H9 (cell line): ENCODE measurements at regions not wholly inside any gene's neighbourhood (a gene's known extent, or its start where the extent isn't known, plus 50 kb on each side); places are given as distances from the start of the nearest gene placed in this dataset.

Experiments
- DNase-seq: peaks from one replicate; pipeline ENCODE4 v3.0.0-alpha.2; 2017
- H2AFZ ChIP-seq: one replicate; pipeline ENCODE4 v1.6.1; 2013; ENCODE audit warnings: mild to moderate bottlenecking, low read length, control low read depth, moderate library complexity
- H2AK5ac ChIP-seq: 2 replicates; pipeline ENCODE4 v1.6.1; 2013; ENCODE audit warnings: low read length, control low read depth, mixed read lengths; ENCODE audit not compliant: insufficient read length
- H2BK120ac ChIP-seq: one replicate; pipeline ENCODE4 v1.6.1; 2013; ENCODE audit warnings: low read depth, mild to moderate bottlenecking, low read length, control low read depth, inconsistent platforms; ENCODE audit not compliant: poor library complexity, severe bottlenecking
- H2BK12ac ChIP-seq: 2 replicates; pipeline ENCODE4 v1.6.1; 2013; ENCODE audit warnings: low read length, control low read depth, mixed read lengths, low read depth; ENCODE audit not compliant: insufficient read length
- H2BK15ac ChIP-seq: 2 replicates; pipeline ENCODE4 v1.6.1; 2013; ENCODE audit warnings: low read depth, low read length, control low read depth
- H2BK20ac ChIP-seq: one replicate; pipeline ENCODE4 v1.6.1; 2013; ENCODE audit warnings: low read depth, mild to moderate bottlenecking, low read length, control low read depth, inconsistent platforms; ENCODE audit not compliant: poor library complexity, severe bottlenecking
- H2BK5ac ChIP-seq: 2 replicates; pipeline ENCODE4 v1.6.1; 2013; ENCODE audit warnings: low read length, control low read depth, mixed read lengths; ENCODE audit not compliant: insufficient read length
- H3K14ac ChIP-seq: 2 replicates; pipeline ENCODE4 v1.6.1; 2013; ENCODE audit warnings: low read length, control low read depth; ENCODE audit not compliant: insufficient read depth
- H3K18ac ChIP-seq: 2 replicates; pipeline ENCODE4 v1.6.1; 2013; ENCODE audit warnings: low read depth, mild to moderate bottlenecking, mixed read lengths, low read length, control low read depth; ENCODE audit not compliant: insufficient read length
- H3K23ac ChIP-seq: 2 replicates; pipeline ENCODE4 v1.6.1; 2013; ENCODE audit warnings: low read length, control low read depth, mixed read lengths, low read depth; ENCODE audit not compliant: insufficient read length
- H3K23me2 ChIP-seq: 2 replicates; pipeline ENCODE4 v1.6.1; 2013; ENCODE audit warnings: low read depth, mild to moderate bottlenecking, mixed read lengths, low read length, control low read depth; ENCODE audit not compliant: insufficient read length, poor library complexity, severe bottlenecking
- H3K27ac ChIP-seq: 2 replicates; pipeline ENCODE4 v1.5.1; 2013; ENCODE audit warnings: low read length, control low read depth, mixed read lengths, low read depth; ENCODE audit not compliant: insufficient read length
- H3K27me3 ChIP-seq: 2 replicates; pipeline ENCODE4 v1.6.1; 2013; ENCODE audit warnings: low read length, control low read depth, inconsistent platforms; ENCODE audit not compliant: insufficient read depth
- H3K4ac ChIP-seq: 2 replicates; pipeline ENCODE4 v1.6.1; 2013; ENCODE audit warnings: low read depth, mild to moderate bottlenecking, control low read depth, inconsistent platforms, low read length, moderate library complexity
- H3K4me1 ChIP-seq: 2 replicates; pipeline ENCODE4 v1.6.1; 2013; ENCODE audit warnings: low read length, control low read depth, inconsistent platforms; ENCODE audit not compliant: insufficient read depth
- H3K4me2 ChIP-seq: 2 replicates; pipeline ENCODE4 v1.6.1; 2013; ENCODE audit warnings: low read length, control low read depth, mixed read lengths; ENCODE audit not compliant: insufficient read length, insufficient read depth
- H3K56ac ChIP-seq: 2 replicates; pipeline ENCODE4 v1.6.1; 2013; ENCODE audit warnings: low read depth, mild to moderate bottlenecking, mixed read lengths, low read length, control low read depth; ENCODE audit not compliant: insufficient read length
- H3K79me1 ChIP-seq: 2 replicates; pipeline ENCODE4 v1.6.1; 2013; ENCODE audit warnings: low read depth, mild to moderate bottlenecking, moderate library complexity, low read length, control low read depth, inconsistent platforms; ENCODE audit not compliant: insufficient read depth, poor library complexity, severe bottlenecking
- H3K79me2 ChIP-seq: 2 replicates; pipeline ENCODE4 v1.6.1; 2013; ENCODE audit warnings: low read length, control low read depth, inconsistent platforms; ENCODE audit not compliant: insufficient read depth
- H3K9ac ChIP-seq: 2 replicates; pipeline ENCODE4 v1.6.1; 2013; ENCODE audit warnings: low read length, control low read depth, mixed read lengths; ENCODE audit not compliant: insufficient read length; ENCODE audit errors: extremely low read depth
- H3K9me3 ChIP-seq: one replicate; pipeline ENCODE4 v1.6.1; 2013; ENCODE audit warnings: low read depth, low read length, inconsistent platforms; ENCODE audit not compliant: control insufficient read depth
- H3T11ph ChIP-seq: one replicate; pipeline ENCODE4 v1.6.1; 2013; ENCODE audit warnings: mild to moderate bottlenecking, low read length, control low read depth, inconsistent platforms
- H4K20me1 ChIP-seq: one replicate; pipeline ENCODE4 v1.6.1; 2013; ENCODE audit not compliant: control insufficient read depth, insufficient read length, insufficient read depth
- H4K5ac ChIP-seq: 2 replicates; pipeline ENCODE4 v1.6.1; 2013; ENCODE audit warnings: low read depth, mild to moderate bottlenecking, mixed read lengths, low read length, control low read depth; ENCODE audit not compliant: insufficient read length
- H4K8ac ChIP-seq: replicated peaks from 2 replicates; pipeline ENCODE4 v1.6.1; 2013; ENCODE audit warnings: low read length, control low read depth, mixed read lengths, low read depth; ENCODE audit not compliant: insufficient read length
- H4K91ac ChIP-seq: 2 replicates; pipeline ENCODE4 v1.6.1; 2013; ENCODE audit warnings: low read depth, mild to moderate bottlenecking, moderate library complexity, mixed read lengths, low read length, control low read depth; ENCODE audit not compliant: insufficient read length
- H3K27ac Mint-ChIP-seq, 3 experiments: 2 replicates in 2 of 3; 3 replicates in 1 of 3; pipeline ENCODE4 v1.8.0; 2020 to 2021; ENCODE audit warnings: mixed read lengths in 3 of 3, mild to moderate bottlenecking in 1 of 3, moderate library complexity in 1 of 3
- H3K27me3 Mint-ChIP-seq: 2 replicates; pipeline ENCODE4 v1.8.0; 2021; ENCODE audit warnings: low read depth, mild to moderate bottlenecking, moderate library complexity, mixed read lengths
- H3K36me3 Mint-ChIP-seq, 3 experiments: 2 replicates in 2 of 3; 3 replicates in 1 of 3; pipeline ENCODE4 v1.8.0; 2020 to 2021; ENCODE audit warnings: low read depth in 3 of 3, mixed read lengths in 3 of 3; ENCODE audit not compliant: insufficient read depth in 1 of 3
- H3K4me1 Mint-ChIP-seq, 2 experiments: 2 replicates each; pipeline ENCODE4 v1.8.0; 2020; ENCODE audit warnings: mixed read lengths in 2 of 2
- H3K4me3 Mint-ChIP-seq, 2 experiments: 2 replicates in 1 of 2; 3 replicates in 1 of 2; pipeline ENCODE4 v1.8.0; 2020 to 2021; ENCODE audit warnings: mild to moderate bottlenecking in 2 of 2, mixed read lengths in 2 of 2, moderate library complexity in 1 of 2
- H3K9me3 Mint-ChIP-seq, 2 experiments: 2 replicates in 1 of 2; 3 replicates in 1 of 2; pipeline ENCODE4 v1.8.0; 2020; ENCODE audit warnings: mild to moderate bottlenecking in 2 of 2, mixed read lengths in 2 of 2, moderate library complexity in 1 of 2
- CTCF ChIP-seq: fragments of 200-600 bp; sonication (generic); conservative IDR thresholded peaks from 3 replicates; pipeline ENCODE4 v1.8.0; 2021; ENCODE audit warnings: antibody characterized with exemption, mild to moderate bottlenecking
- WGBS: extraction: QIAGEN DNeasy Blood & Tissue Kit; methylation state at CpG from one replicate; pipeline ENCODE4 v1.1.7; 2013; ENCODE audit warnings: missing lambda C conversion rate, low lambda C conversion rate, mixed read lengths; ENCODE audit not compliant: insufficient read length; ENCODE audit errors: extremely low coverage; 5-methylcytosine and 5-hydroxymethylcytosine counted together

- Histone ChIP-seq H3K79me1 (no peaks in the 10 kb centered on the region), H3K4me2 (no peak overlapping the region), H3K79me2 (no peaks in the 10 kb centered on the region), H2AFZ (no peak overlapping the region), H3K14ac (no peak overlapping the region), H2BK5ac (no peak overlapping the region), H3T11ph (no peak overlapping the region), H2BK12ac (no peak overlapping the region), H3K9me3 (no peaks in the 10 kb centered on the region), H3K27me3 (no peaks in the 10 kb centered on the region), H2BK20ac (no peak overlapping the region), H3K18ac (no peak overlapping the region), H3K9ac (no peak overlapping the region), H3K4me1 (no peaks in the 10 kb centered on the region), H3K23me2 (no peaks in the 10 kb centered on the region), H4K8ac (no peak overlapping the region), H4K5ac (no peak overlapping the region), H2BK120ac (no peak overlapping the region), H4K91ac (no peak overlapping the region), H3K27ac (no peak overlapping the region), H2AK5ac (no peak overlapping the region), H4K20me1 (no peaks in the 10 kb centered on the region), H3K4ac (no peak overlapping the region), H3K56ac (no peak overlapping the region), H2BK15ac (no peak overlapping the region), H3K23ac (no peak overlapping the region)
- Mint-ChIP-seq H3K4me3 (no peak overlapping the region), H3K9me3 (no peaks in the 10 kb centered on the region), H3K4me1 (peaks cover 0 to 3% of the 10 kb centered on the region in 2 experiments; a peak in 1 of 4 replicates), H3K27me3 (no peaks in the 10 kb centered on the region), H3K27ac (no peak overlapping the region), H3K36me3 (no peaks in the 10 kb centered on the region)
- no CpG with 5 or more reads among the region's 2 CpGs for WGBS
- DNase-seq = no peak
- TF ChIP-seq CTCF = no peak
Observed at GRCh38 chr7:86437951-86438450, 205.7 kb upstream of the GRM3 start.
